Right ventricle myocardium inferior (tissue), 1 donor: ENCODE measurements at regions not wholly inside any gene's neighbourhood (a gene's known extent, or its start where the extent isn't known, plus 50 kb on each side); places are given as distances from the start of the nearest gene placed in this dataset.

Experiments
- ATAC-seq: fragments of 200-7000 bp; cut with Tn5 transposase; one replicate; pipeline ENCODE4 v1.9.1; 2020; ENCODE audit warnings: mild to moderate bottlenecking, moderate library complexity
- DNase-seq: peaks from one replicate; pipeline ENCODE4 v3.0.0; 2021; ENCODE audit errors: missing footprints
- intact Hi-C: fragments of 100-400 bp; cut with DNase I; formaldehyde crosslinking; loops from one replicate; pipeline ENCODE4 v1.11.0; 2022
- donor health status: DM: no; HTN: yes; CAD: no; lungs with severe emphysema.

GRCh38 chr13:109649713-109650112 lies 136.7 kb downstream of the IRS2 start:
- DNase-seq (no peak), ATAC-seq (no peak)
- intact Hi-C loops, result no loop called here

- ATAC-seq (no peak), DNase-seq (no peak)
- intact Hi-C loops, result no loop called here
Observed at GRCh38 chr13:109647699-109648098, 138.7 kb downstream of the IRS2 start.

DNA sequence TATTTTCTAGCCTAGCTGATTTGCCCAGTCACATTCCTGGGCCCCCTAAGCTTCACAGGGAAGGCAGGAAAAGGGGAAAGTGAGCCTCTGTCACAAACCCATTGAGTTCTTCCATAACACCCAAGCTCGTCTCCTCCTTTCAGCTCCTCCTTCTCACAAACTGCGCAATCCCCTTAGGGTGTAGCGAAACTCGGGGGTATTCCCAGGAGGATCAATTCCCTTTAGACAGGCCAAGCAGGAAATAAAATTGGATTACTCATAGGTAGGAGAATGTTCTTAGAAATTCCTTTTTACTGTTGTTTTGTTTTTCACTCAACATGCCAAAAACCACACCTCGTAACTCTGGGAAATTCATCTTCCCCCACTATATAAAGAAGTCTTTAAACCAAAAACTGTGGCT lies 139.3 kb downstream of the IRS2 start:
- intact Hi-C loops, result no loop called here
- ATAC-seq, result no peak
- no peak for DNase-seq

GRCh38 chr13:109646423-109646822 lies 140.0 kb downstream of the IRS2 start:
- DNase-seq (no peak), ATAC-seq (no peak)
- intact Hi-C loops, result no loop called here

- intact Hi-C loops, result no loop called here
- ATAC-seq (no peak), DNase-seq (no peak)
Observed at GRCh38 chr13:109645831-109646230, 140.6 kb downstream of the IRS2 start.

GRCh38 chr13:109644956-109645355 lies 141.4 kb downstream of the IRS2 start:
- intact Hi-C loops, result no loop called here
- ATAC-seq (no peak), DNase-seq (no peak)

GRCh38 chr13:109644069-109644750 lies 142.2 kb downstream of the IRS2 start:
- DNase-seq (no peak), ATAC-seq (no peak)
- intact Hi-C loops, result no loop called here

- no peak for ATAC-seq
- intact Hi-C loops, result no loop called here
- DNase-seq, result no peak
Observed at GRCh38 chr13:109642358-109642757, 144.0 kb downstream of the IRS2 start.

DNA sequence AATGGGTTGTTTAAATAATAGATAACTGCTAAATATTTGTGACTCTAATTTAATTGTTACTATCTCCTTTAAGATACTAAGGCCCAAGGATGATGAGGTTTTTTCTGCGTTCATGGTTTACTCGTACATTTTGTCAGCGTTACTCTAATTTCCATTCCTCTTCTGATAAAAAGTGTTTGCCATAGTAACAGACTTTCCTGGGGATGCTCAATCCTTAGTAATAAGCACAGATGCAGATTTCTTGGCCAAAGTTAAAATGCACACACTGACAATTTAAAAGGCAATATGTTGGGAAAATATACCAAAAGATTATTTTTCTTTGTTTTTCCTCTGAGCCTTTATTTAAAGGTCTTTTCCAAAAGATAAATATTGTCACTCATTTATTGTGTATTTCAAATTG lies 149.6 kb downstream of the IRS2 start:
- DNase-seq (no peak), ATAC-seq (no peak)
- intact Hi-C loops, result no loop called here

GRCh38 chr13:109631069-109631468 lies 155.3 kb downstream of the IRS2 start:
- ATAC-seq, result no peak
- intact Hi-C loops, result no loop called here
- DNase-seq, result no peak

DNA sequence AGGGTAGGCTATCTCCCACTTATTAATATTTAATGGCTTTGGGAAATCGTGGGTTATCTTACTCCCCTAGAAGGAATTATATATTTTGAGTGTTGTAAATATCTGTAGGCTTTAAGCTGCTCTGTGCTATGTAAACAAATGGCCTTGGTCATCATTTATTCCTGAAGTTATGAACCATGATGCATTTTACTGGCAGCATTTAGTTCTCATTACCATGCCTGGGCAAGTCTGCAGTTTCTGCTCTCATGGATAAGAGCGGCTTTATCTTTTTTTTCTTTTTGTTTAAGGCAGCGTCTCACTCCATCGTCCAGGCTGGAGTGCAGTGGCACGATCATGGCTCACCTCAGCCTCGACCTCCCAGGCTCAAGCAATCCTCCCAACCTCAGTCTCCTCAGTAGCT lies 156.1 kb downstream of the IRS2 start:
- DNase-seq, result no peak
- intact Hi-C loops, result no loop called here
- no peak for ATAC-seq

DNA sequence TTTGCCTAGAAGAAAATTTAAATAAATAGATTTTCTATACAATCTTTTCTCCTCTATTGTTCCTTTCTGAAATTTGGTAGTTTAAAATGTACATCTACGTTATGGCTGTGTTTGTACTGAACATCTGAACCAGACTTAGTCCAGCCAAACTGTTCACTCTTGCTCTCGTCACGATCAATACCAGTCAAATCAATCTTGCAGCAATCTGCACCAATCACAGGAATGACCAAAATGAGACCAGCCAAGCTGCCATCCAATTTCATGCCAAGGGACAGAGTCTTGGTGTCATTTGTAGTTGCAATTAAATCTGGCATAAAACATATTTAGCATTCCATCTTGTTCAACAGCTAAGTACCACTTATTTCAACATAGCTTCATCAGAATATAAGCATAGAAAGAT lies 156.6 kb downstream of the IRS2 start:
- no peak for DNase-seq
- no peak for ATAC-seq
- intact Hi-C loops, result no loop called here

DNA sequence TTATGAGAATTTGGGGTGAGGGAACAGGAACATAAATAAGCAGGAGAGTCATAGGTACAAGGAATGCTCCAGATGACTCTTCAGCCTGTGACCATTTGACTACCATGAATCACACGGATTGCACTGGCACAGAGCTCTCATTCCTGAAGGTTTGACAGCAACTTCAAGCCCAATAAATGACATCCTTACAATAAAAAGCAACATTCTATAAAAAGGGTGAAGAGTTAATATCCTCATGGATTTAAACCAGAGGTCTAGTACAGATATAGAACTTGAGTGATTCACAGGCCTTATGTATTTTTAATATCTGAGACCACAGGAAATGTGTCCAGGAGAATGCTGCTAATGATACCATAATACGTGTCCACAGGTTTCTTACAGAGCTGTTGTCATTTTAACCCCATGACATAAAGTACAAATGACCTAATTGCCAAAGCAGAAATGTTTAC lies 158.1 kb downstream of the IRS2 start:
- ATAC-seq (no peak), DNase-seq (no peak)
- intact Hi-C loops, result no loop called here

- DNase-seq, result no peak
- intact Hi-C loops, result no loop called here
- no peak for ATAC-seq
Observed at GRCh38 chr13:109627649-109628048, 158.7 kb downstream of the IRS2 start.

DNA sequence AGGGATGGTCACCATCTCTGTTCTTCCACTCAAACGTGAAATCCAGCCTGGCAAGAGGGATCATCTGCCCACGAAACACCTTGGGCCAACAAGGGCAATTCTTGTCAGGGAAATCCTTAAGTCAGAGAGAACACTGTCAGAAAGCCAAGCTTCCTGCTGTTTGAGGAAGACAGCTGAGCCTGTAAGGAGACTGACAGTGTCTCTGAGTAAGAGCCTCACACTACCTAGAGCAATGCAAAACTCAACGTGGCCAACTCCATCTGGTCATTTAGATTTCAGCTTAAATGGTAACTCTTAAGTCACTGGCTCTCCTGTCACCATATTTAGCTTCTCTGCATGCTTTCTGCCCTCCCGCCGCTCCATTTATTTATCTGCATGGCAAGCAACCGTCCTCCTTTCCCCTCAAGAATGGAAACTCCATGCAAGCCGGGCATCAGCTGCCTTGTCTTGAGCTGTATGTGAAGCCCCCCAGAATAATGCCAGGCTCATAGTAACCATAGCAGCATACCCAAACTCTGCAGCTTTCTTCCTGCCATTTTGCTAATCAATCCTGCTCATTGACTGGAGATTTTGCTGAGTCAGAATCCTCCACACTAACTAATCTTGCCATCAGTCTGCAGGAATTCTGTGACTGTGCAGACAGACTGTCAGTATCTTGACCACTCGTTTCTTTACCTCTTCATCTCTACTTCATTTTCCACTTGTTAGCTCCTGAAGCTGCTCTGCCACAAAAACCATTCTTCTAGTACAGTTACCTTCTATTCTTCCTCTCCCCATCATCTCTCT lies 159.8 kb downstream of the IRS2 start:
- intact Hi-C loops, result no loop called here
- ATAC-seq (no peak), DNase-seq (no peak)

GRCh38 chr13:109625156-109625555 lies 161.2 kb downstream of the IRS2 start:
- ATAC-seq, result no peak
- intact Hi-C loops, result no loop called here
- no peak for DNase-seq

- ATAC-seq (no peak), DNase-seq (no peak)
- intact Hi-C loops, result no loop called here
Observed at GRCh38 chr13:109622006-109622405, 164.4 kb downstream of the IRS2 start.

DNA sequence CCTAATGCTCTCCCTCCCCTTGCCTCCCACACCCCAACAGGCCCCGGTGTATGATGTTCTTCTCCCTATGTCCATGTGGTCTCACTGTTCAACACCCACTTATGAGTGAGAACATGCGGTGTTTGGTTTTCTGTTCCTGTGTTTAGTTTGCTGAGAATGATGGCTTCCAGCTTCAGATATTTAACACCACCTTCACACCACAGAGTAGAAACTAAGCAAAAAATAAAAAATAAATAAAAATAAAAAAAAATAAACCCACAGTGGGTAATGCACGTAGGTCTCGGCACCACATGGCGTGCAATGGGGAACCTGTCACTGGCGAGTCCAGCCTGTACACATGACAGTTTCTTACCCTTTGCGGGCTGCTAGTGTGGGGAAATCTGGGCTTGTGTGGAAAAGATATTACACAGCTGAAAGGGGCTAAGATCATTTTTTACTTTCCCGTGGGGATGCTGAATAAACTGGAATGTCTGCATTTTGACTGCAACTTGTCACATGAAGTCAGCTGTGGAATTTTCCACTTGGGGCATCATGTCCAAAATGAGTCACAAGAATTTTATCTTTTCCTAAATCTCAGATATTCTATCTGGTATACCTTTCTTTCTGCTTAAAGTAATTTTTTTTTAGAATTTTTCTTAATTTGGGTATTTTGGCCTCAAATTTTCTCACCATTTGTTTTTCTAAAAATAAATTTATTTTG lies 170.5 kb downstream of the IRS2 start:
- DNase-seq (no peak), ATAC-seq (no peak)
- intact Hi-C loops, result no loop called here

DNA sequence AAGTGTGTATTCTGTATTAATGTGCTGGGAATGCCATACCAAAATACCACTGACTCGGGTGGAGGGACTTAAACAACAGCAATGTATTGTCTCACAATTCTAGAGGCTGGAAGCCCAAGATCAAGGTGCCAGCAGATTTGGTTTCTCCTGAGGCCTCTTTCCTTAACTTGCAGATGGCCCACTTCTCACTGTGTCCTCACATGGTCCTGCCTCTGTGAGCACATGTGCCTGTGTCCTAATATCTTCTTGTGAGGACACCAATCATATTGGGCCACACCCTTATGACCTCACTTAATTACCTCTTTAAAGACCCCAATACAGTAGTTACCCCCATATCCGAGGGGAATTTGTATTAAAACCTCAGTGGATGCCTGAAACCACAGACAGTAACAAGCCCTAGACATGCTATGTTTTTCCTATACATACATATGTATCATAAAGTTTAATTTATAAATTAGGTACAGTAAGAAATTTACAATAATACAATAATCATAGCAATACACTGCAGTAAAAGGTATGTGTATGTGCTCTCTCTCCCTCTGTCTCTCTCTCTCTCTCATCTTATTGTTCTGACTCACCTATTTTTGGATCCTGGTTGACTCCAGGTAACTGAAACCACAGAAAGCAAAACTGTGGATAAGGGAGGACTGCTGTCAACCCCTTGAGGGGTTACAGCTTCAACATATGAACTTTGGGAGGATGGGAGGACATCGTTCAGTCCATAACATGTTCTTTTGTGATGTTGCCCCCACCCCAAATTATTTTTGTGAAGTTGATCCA lies 174.3 kb downstream of the IRS2 start:
- intact Hi-C loops, result loop anchor here (2.0 to 5.0 kb wide), 2 partner anchors 170 to 497 kb away; no protein-coding TSS in a partner anchor
- DNase-seq (no peak), ATAC-seq (no peak)
